ENCODE measurements at regions not wholly inside any gene's neighbourhood (a gene's known extent, or its start where the extent isn't known, plus 50 kb on each side); places are given as distances from the start of the nearest gene placed in this dataset.

DNA sequence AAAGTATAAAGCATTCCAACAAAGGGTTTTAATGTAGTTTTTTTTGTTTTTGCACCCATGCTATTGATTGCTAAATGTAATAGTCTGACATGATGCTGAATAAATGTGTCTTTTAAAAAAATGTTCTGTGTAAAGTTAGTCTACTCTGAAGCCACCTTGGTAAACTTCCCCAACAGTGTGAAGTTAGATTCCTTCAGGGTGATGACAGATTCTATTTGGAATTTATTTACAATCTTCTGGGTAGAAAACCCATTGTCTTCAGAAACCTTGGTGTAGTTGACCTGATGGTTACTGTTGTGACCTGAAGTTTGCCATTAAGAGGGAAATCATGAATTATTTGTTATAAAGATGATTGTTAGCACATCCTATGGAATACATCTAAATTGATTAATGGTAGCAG lies 64.7 kb upstream of the TRPC7 start:
- TF ChIP-seq EP300 (IDR thresholded peaks at IDR 0.05) (no peak), POLR2A (IDR thresholded peaks at IDR 0.05) (no peak)
- TF ChIP-seq, protein P1, sequence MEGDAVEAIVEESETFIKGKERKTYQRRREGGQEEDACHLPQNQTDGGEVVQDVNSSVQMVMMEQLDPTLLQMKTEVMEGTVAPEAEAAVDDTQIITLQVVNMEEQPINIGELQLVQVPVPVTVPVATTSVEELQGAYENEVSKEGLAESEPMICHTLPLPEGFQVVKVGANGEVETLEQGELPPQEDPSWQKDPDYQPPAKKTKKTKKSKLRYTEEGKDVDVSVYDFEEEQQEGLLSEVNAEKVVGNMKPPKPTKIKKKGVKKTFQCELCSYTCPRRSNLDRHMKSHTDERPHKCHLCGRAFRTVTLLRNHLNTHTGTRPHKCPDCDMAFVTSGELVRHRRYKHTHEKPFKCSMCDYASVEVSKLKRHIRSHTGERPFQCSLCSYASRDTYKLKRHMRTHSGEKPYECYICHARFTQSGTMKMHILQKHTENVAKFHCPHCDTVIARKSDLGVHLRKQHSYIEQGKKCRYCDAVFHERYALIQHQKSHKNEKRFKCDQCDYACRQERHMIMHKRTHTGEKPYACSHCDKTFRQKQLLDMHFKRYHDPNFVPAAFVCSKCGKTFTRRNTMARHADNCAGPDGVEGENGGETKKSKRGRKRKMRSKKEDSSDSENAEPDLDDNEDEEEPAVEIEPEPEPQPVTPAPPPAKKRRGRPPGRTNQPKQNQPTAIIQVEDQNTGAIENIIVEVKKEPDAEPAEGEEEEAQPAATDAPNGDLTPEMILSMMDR (IDR thresholded peaks at IDR 0.05), result no peak

Data from tibial nerve (tissue), 4 donors.